EH (cell line): ENCODE measurements at regions not wholly inside any gene's neighbourhood (a gene's known extent, or its start where the extent isn't known, plus 50 kb on each side); places are given as distances from the start of the nearest gene placed in this dataset.
A peak's percentile ranks its signal among the peaks of the same experiment; 100 is the strongest.

Source experiments
- DNase-seq: peaks from one replicate; pipeline ENCODE4 v3.0.0-alpha.2; 2015; ENCODE audit warnings: low read depth

DNA sequence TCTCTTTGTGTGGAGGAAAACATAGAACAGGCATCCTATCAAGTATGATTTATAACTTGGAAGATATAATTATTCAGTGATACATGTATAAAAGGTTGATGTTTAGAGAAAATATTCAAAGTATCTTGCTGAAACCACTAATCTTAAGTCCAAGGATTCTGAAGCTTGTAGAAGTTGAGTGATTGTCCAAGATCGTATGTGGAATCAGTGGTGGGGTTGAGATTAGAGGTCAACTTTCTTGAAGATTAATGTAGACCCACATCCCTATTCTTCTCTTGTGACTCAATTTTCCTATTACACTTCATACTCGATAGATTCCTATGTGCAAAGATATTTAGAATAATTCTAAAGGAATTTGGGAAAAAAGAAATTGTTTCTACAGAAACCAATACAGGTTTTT is 1565.9 kb upstream of the ACVR2A start:
- DNase-seq = no peak

DNA sequence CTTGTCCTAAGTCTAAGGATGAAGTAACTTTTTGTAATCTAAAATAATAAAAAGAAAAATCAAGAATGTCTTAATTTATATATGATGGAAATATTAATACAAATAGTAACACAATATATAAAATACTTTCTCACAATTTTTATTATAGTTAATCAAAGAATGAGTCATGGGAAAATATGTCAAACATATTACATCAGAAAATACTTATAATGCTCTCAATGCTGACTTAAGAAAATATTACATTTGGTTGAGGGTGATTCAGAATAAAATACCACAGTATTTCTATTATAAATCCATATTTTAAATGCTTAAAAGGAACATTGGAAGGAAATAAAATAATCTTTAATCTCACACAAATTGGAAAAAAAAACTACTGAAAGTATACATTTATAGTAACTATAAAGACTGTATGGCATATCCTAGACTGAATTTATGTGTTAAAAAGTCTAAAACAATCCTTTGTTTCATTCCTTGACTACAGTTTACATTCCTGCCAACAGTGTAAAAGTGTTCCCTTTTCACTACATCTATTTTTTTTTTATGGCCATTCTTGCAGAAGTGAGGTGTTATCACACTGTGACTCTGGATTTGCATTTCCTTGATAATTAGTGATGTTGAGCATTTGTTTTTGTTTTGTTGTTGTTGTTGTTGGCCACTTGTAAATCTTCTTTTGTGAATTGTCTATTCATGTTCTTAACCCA is 1573.5 kb upstream of the ACVR2A start:
- peak; percentile 10 for DNase-seq

DNA sequence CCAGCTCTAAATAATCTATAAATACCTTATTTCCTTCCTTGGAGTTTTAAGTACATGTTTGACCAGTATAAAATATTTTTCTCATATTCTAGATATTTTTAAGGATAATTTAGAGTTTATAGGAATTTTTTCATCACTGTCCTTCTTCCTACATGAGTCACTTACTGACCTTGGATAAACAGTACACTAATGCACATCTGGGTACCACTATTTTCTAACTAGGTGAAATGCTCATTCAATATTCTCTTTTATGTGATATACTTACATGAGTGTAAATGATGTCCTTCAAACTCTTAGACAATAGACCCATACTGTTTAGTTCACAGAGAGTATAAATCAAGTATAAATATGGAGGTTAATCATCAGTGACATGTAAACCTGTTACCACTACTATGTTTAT is 1574.2 kb upstream of the ACVR2A start:
- DNase-seq = peak; percentile 27

DNA sequence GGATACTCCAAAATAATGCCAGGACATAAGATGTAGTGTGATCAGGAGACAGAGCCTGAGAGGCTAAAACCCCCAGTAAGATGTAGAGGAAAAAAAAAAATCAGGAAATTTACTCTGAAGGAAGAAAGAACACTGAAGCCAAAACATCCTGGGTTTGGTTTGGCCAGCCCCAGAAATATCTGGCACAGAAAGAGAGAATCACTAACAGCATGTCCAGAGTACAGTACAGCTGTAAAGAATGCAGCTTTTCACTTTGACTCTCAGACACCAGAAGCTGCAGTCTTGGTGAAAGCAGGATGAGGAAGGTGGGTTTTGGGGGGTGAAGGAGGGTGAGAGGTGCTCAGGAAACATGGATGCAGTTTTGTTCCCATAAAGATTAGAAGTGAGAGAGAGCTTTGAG is 1577.7 kb upstream of the ACVR2A start:
- DNase-seq = peak; percentile 48

DNA sequence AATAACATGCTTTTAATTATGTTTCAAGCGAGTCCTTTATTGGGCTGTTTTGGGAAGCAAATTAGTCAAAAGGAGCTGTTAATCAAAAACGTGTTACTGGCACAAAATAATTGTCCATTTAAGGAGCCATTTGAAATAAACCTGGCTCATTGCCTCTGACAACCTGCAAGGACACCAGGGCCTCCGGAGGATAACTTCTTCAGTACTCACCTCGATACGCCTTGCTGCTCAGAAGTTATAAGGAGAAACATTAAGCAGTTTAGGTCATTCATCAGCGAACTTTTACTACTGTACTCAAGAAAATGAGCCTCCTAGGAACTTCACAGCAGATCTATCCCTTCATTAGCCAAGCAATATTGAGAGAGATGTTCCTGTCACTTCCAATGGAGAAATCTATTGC is 1579.2 kb upstream of the ACVR2A start:
- no peak for DNase-seq

DNA sequence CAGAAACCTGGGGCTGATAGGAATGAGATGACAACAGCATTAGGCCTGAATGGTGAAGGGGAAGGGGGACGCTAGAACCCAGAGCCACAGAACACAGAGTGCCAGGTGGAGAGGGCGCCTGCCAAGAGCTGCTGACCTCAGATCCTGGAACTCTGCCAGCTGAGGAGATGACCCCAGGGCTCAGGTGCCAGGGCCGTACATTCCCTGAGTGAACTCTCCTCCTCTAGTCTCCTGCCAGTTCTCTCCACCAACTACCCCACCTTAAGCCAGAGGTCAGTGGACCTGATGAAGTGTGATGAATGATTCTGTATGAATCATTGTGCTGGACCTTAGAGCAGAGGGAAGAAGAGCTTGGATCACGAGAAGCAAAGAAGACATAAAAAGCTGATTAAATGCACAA is 1582.2 kb upstream of the ACVR2A start:
- peak; percentile 12 for DNase-seq

DNA sequence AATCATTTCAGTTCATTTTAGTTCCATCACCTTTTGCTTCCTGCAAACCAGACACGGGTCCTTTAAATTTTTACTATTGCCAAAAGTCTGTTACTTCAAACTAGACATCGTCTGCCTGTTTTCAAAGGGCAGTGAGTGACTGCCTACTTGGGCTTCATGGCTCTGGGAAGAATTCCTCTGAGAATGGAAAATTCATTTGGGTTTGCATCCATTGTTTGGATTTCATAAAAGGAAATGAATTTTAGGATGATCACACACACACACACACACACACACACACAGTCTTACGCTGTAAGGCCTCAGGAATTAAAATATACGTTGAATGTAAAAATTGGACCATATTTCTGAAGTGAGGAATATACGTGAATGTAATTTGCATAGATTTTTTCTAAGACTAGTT is 1584.3 kb upstream of the ACVR2A start:
- no peak for DNase-seq

DNA sequence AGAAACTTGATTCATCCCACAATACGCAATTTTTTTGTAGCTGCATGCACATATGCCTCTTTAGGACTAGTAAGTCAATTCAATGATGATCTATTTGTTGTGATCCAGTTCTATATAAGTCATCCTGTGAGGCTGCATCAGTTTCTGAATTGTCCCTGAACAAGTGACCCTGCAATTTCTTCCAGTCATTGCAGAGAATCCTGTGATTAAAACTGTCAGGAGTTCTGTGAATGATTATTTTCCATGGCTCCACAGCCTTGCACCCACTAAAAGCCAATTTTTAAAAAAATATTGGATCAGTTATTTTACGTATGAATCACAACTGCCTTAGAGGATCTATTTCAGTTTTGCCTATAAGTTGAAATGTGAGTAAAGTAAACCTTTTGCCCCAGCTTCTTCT is 1585.0 kb upstream of the ACVR2A start:
- DNase-seq = no peak

DNA sequence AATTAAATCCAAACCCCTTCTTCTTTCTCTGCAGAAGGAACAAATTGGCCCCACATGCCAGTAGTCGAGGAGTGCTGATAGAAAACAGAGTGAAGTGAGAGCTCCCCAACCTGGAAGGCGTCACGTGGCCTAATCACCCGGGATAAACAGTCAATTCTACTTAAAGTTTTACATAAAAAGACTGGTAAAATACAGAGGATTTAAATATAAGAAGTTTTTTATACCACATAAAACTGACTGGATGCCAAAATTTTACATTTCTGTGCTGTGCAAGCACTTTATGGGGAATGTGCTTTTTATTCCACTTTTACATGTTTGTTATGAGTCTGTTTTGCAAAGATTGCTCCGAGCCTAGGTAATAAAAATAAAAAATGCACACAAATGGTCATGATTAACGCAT is 1586.8 kb upstream of the ACVR2A start:
- DNase-seq = no peak

DNA sequence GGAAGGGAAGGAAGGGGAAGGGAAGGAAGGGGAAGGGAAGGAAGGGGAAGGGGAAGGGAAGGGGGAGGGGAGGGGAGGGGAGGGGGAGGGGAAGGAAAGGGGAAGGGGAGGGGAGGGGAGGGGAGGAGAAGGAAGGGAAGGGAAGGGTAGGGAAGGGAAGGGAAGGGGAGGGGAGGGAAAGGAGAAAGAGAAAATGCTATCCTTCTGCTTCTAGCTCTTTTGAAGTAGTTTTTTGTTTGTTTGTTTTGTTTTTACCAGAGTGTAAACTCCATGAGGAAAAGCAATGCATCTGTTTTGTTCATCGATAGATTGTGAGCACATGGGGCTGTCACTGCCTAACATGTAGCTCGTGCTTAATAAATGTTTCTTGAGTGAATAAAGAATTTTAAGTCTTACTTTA is 1592.7 kb upstream of the ACVR2A start:
- DNase-seq = no peak

DNA sequence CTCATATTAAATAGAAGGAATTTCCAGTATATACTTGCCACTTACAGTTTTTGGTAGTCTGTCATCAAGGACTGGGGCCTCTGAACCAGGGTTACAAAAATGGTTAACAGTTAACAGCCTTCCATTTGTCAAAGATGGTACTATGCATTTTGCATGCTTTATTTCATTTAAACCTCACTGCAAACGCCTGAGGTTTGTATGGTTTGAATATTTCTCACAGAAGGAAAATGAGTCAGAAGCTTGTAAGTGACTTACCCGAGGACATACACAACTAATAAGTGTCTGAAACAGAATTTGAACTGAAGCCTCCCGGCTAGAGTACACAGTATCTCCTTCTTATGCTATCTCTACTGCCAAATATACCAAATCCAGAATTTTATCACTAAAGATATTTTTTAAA is 1593.5 kb upstream of the ACVR2A start:
- peak; percentile 73 for DNase-seq

DNA sequence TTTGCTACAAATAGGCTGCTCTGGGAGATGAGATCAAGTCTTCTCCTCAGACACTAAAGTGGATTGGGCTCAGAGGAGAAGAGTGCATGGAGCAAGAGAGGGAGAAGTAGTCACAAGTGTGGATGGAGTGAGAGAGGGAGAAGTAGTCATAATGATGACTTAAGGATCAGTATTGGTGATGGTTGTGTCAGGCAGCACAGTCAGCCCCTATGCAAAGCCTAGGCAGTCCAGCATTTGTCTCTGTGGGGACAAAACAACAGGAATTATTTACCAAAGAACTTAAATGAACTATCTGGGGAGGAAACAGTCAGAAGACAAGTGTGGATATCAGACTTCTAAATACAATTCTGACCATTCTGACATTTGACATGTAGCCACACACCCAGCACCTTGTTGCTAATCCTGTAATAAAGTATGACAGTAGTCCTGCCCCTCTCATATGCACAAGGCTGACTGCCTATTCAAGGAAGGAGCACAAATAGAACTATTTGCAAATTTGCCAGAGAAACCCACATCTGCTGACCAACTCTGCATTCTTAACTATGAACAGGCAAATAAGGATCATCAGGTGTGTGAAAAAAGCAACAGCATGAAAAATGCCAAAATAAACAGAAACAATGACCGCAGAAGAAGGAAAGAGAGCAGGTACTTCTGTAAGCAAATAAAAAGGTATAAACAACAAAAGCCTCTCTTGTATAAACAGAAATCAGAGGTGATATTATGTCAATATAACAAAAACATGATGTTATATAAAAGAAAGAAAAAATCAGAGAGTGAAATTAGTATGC is 1597.9 kb upstream of the ACVR2A start:
- peak; percentile 46 for DNase-seq

DNA sequence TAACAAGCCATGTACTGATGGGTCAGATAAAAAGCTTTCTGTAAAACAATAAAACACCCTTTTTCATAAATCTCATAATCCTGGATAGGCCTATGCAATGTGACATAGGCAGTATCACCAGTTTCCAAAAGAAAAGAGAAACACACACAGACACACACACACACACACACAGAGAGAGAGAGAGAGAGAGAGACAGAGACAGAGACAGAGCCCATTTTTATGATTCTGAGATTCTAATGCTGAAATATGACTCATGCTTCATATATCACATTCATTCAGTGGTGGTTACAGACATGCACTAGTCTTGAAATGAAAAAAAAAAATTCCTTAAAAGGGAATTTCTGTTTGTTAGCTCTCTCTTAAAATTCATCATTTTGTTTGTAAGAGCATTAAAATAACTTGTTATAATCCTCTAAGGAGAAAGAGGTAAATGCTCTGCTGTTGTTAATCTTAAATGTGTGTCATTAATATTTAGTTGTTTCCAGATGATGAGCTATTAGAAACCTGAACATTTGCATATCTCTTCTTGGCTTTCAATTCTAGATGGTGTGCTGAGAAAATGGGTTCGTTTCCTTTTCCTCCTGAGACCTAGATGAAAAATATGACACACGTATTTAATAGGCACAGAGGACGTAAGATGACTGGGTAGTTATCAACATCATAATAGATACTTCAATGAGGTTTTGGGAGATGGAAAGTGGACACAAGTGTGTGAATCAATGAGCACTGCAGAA is 1598.7 kb upstream of the ACVR2A start:
- peak; percentile 90 for DNase-seq

DNA sequence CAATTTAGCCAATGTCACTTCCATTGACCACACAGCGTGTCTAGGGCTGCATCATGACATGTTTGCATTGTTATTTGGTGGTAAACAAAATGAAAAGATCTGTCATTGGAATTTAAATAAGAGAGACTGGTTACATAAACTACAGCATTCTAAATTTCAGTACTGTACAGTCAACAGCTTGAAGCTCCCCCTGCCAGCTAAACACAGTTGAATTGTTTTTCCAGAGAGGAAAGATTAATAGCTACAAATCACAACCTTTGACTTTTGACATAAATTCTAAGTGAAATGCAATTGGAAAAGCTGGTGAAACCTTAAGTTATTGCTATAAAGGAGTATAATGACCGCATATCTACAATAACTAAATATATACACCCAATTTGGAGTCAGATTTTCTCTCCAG is 1600.0 kb upstream of the ACVR2A start:
- peak; percentile 19 for DNase-seq

DNA sequence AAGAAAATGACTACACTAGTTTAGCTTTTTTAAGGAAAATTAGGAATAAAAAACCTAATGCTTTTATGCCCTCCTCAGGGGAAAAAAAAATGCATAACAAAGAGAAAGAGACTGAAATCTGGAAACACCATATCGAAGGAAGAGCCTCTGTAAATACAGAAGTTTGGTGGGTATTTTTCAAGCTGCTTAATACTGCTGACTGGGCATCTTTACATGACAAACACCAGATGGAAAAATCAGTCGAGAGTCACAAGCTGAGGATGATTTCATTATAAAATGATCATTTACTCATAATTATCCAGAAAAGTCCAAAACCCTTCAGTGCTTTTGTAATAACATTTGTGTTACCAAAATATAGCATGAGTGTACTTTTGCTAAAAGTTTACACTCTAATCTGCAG is 1600.7 kb upstream of the ACVR2A start:
- no peak for DNase-seq

DNA sequence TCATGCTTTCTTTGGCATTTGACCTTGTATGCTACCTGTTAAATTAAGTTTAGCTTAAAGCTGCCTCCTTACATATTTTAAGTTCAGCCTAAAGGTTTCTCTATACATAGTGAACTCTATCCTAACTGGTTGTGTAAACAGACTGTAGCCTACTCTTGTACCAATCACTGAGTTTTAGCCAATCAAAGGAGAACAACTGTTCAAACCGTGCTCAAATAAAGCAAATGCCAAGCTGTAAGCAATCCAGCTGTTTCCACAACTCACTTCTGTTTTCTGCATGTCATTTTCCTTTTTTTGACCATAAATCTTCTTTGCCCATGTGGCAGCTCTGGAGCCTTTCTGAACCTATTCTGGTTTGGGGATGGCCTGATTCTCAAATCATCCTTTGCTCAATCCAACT is 1603.8 kb upstream of the ACVR2A start:
- DNase-seq = no peak

DNA sequence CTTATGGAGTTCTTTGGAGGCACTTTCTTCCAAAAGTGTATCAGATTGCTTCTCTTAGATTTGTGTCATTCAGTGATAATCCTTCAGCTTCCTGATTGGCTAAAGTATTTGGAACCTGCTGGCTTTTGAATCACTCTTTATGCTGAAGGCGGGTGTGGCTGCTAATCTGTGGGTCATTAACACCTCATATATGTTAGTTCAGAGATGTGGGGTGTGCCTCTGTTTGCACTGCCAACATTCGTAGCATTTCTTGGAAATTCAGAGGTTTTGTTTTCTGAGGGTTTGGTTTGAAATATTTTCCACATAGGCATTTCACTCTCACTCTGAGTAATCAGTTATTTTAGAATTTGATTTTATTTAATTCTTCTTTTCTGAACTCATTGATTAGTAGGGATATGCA is 1604.4 kb upstream of the ACVR2A start:
- DNase-seq = peak; percentile 20

DNA sequence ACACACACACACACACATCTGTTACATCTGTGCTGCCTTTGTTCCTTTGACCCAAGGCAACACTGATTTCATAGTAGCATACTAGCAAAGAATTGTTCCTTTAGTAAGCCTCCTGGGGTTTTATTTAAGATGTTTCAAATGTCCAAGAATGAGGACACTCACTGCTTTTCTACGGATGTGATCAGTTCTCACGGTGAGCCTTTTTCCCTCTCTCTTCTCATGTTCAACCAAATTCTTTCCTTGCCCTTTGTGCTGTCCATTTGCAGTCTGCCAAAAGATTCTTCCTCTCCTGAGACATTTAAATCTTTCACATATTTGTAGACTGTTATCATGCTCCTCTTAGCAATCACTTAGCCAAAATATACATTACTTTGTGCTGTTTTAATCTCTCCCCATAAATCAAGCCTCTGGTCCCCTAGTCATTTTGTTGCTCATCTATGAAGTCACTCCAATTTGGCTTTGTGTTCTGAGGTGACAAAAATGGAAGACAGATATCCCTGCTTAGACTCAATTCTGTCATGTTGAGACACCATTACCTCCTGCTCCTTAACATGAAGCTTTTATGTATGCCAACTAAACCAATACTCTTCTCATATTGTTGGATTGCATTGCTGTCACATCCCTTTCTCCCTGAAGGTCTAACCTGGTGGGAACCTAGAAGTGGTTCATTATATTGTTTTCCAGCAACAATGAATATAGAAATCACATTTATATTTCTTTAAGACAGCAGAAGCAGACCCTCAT is 1605.3 kb upstream of the ACVR2A start:
- DNase-seq = peak; percentile 99

DNA sequence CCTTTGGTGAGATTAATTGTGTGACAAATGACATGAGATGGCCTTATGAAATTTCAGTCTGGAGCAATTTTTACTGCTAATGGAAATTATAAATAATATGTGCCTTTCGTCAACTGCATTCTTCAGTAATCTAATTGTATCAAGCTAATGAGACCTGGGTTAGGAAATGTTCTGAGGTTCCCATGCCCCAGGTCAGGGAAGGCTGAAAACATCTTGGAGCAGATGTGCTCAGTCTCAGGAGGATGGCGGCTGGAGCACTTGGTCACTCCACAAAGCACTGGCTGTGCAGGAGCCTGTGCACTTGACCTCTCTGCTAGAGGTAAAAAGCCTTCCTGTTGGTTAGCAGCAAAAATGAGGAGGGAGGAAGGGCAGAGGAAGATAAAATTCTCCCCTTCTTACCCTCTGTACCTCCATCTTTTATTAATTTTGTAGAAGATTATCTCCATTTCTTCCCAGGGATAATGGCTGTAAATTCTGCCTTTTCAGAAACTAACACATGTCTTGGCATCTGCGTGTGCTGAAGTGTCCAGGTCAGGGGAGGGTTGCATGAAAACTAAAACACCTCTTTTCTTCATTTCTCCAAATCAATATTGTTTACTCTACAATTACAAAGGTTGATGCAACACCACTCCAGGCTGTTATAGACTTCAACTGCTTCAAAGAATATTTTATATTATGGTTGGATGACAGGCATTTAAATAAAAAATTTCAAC is 1606.4 kb upstream of the ACVR2A start:
- DNase-seq = peak; percentile 68

DNA sequence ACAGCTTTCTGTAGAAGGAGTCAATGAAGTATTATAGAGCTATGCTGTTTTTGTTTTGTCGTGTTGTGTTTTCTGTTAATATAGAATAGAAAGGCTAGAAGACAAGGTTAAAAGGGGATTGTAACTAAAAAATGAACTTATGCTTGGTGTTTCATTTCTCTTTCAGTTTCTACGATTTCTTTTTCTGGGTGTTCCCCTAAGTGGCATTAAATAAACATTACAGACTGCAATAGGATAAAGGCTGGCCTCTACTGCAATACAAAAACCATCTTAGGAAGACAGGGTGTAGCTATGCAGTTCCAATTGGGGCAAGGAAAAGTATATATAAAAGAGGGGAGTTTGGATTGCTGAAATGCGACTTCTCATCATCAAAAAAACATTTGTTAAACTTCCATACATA is 1609.7 kb upstream of the ACVR2A start:
- DNase-seq = no peak

DNA sequence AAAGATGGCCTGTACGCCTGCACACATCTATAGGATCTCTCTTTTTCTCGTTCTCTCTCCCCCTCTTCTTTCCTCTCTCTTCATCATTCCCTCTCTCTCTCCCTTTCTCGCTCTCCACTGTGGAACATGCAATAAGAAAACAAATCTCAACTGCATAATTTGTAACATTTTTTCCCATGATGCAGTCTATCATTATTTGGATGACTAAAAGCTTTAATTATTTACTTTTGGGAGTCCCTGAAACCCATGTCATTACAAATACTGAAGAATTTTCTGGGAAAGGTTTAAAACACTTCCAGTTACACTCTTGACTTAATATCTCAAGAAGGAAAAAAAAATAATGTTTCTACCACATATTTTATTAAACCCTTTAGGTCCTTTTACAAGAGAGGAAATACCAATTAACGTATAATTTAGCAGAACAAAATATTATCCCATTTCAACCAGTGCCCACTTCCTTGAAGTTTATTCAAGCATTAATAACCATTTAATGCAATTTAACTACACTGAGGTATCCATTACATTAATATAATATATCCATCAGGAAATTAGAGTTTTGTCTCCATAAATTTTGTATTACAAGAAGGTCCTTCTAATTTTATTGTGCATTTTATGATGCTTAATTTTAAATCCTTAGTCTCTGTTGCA is 1615.2 kb upstream of the ACVR2A start:
- DNase-seq = peak; percentile 89
